ENCODE measurements at regions not wholly inside any gene's neighbourhood (a gene's known extent, or its start where the extent isn't known, plus 50 kb on each side); places are given as distances from the start of the nearest gene placed in this dataset.
A peak's percentile ranks its signal among the peaks of the same experiment; 100 is the strongest.

- H2AFZ ChIP-seq (ENCODE audit: low read depth, low read length, poor library complexity, severe bottlenecking), result no peak overlapping the region
- RAD21 ChIA-PET (ENCODE audit: low non-redundant PET in 1 of 2, low total read pairs in 2 of 2, uncharacterized antibody in 2 of 2, unreplicated experiment in 2 of 2), result no interaction called here
- BruUV-seq (replicated peaks), result no TSS peak
These were observed 2449.5 kb downstream of the TP53TG3F start for GRCh38 chr16:35908942-35909341.

More at GRCh38 chr16:35908942-35909341, 2449.5 kb downstream of the TP53TG3F start:
- Histone ChIP-seq H3K4me1 (ENCODE audit: control insufficient read depth in 1 of 2, insufficient read depth in 2 of 2, low read length in 2 of 2) (no peaks in the 10 kb centered on the region), H3K27me3 (ENCODE audit: insufficient read depth, low read length) (no peaks in the 10 kb centered on the region), H3K36me3 (ENCODE audit: control insufficient read depth in 1 of 2, insufficient read depth in 2 of 2, low read length in 2 of 2) (no peaks in the 10 kb centered on the region), H3K9me2 (ENCODE audit: insufficient read depth) (no peaks in the 10 kb centered on the region), H3K9ac (ENCODE audit: low read length) (no peak overlapping the region), H3K27ac (ENCODE audit: low read depth, low read length) (no peak overlapping the region), H3K79me2 (ENCODE audit: insufficient read depth, low read length) (no peaks in the 10 kb centered on the region), H4K20me1 (ENCODE audit: insufficient read depth) (no peaks in the 10 kb centered on the region), H3K9me3 (ENCODE audit: control insufficient read depth in 1 of 2, insufficient read depth in 1 of 2, low read depth in 1 of 2, low read length in 2 of 2) (no peaks in the 10 kb centered on the region), H3K4me3 (replicated peaks in 1 of 2; ENCODE audit: low read depth in 1 of 2, low read length in 2 of 2) (no peak overlapping the region), H3K4me2 (ENCODE audit: low read length) (no peak overlapping the region)
- ATAC-seq (peak; percentile 74), DNase-seq (ENCODE audit: low read depth, low spot score) (peak; percentile 32)
- ChIA-PET CTCF (no interaction called here), POLR2A (no interaction called here)
- no peak for TF ChIP-seq SP1 (IDR thresholded peaks at IDR 0.05; ENCODE audit: low read depth)
- no peak for TF ChIP-seq ELF1 (IDR thresholded peaks at IDR 0.05; ENCODE audit: borderline replicate concordance, low read depth)
- no peak for TF ChIP-seq JUND (IDR thresholded peaks at IDR 0.05)
- TF ChIP-seq CTCF (IDR thresholded peaks at IDR 0.05 in 2 of 3, conservative IDR thresholded peaks at IDR 0.05 in 1 of 3; ENCODE audit: borderline replicate concordance in 1 of 3, insufficient read depth in 1 of 3, low read depth in 2 of 3, low read length in 2 of 3), result peak in 2 of 3 experiments; percentile 86 to 88; a peak in 4 of 6 replicates
- peak; percentile 65 for TF ChIP-seq RAD21 (IDR thresholded peaks at IDR 0.05; ENCODE audit: low read depth)
- TF ChIP-seq REST (IDR thresholded peaks at IDR 0.05; ENCODE audit: low read depth), result no peak
- TF ChIP-seq EZH2phosphoT487 (IDR thresholded peaks at IDR 0.05; ENCODE audit: borderline replicate concordance), result no peak
- no peak for TF ChIP-seq POLR2AphosphoS5 (IDR thresholded peaks at IDR 0.05; ENCODE audit: low read depth, low read length)
- no peak for TF ChIP-seq POLR2A (IDR thresholded peaks at IDR 0.05; ENCODE audit: borderline replicate concordance, extremely low read depth, insufficient read depth, insufficient read length)
- no peak for TF ChIP-seq SRF (IDR thresholded peaks at IDR 0.05; ENCODE audit: low read depth)
- intact Hi-C loops (cut with micrococcal nuclease), result no loop called here

Measured in HCT116 (cell line).